A549 (cell line): ENCODE measurements at regions not wholly inside any gene's neighbourhood (a gene's known extent, or its start where the extent isn't known, plus 50 kb on each side); places are given as distances from the start of the nearest gene placed in this dataset.

Experiments used
- ATAC-seq, 2 experiments: fragments of 200-7000 bp in 1 of 2; fragments of >200 bp in 1 of 2; cut with Nextera tagmentation in 1 of 2; cut with Tn5 transposase in 1 of 2; 3 replicates each; pipeline versions ENCODE4 v1.8.0 to v1.9.1; 2018 to 2020; ENCODE audit warnings: mild to moderate bottlenecking in 1 of 2, moderate library complexity in 1 of 2
- CTCF ChIA-PET: fragments of 300-600 bp; sonication (Branson Sonifier 250); formaldehyde crosslinking; extraction: SDS; loops from one replicate; lab custom pipeline; 2021; ENCODE audit warnings: antibody characterized with exemption, inconsistent platforms; lab: Yijun Ruan, JAX
- POLR2A ChIA-PET: fragments of 350-600 bp; formaldehyde crosslinking; extraction: SDS; loops from one replicate; lab custom pipeline; 2021; ENCODE audit warnings: antibody characterized with exemption, inconsistent platforms; lab: Yijun Ruan, JAX
- DNase-seq, 2 experiments: peaks; one replicate each; pipeline versions ENCODE4 v3.0.0 to v3.0.0-alpha.2; 2011 to 2016; ENCODE audit warnings: low read depth in 1 of 2, low spot score in 1 of 2
- FAIRE-seq: peaks from 2 replicates; lab custom pipeline; 2011; peaks lifted over from hg19 to GRCh38; lab: Jason Lieb, UNC
- H3K27ac ChIP-seq, 2 experiments: fragments of >200 bp; sonication (Bioruptor Twin); formaldehyde crosslinking; 3 replicates each; pipeline ENCODE4 v1.5.1; 2016 to 2017
- H3K4me1 ChIP-seq: fragments of >200 bp; sonication (Bioruptor Twin); formaldehyde crosslinking; 3 replicates; pipeline ENCODE4 v1.6.1; 2016
- H3K4me2 ChIP-seq: fragments of >200 bp; sonication (Bioruptor Twin); formaldehyde crosslinking; 3 replicates; pipeline ENCODE4 v1.6.1; 2016
- H3K4me3 ChIP-seq: fragments of >200 bp; sonication (Bioruptor Twin); formaldehyde crosslinking; 3 replicates; pipeline ENCODE4 v1.5.1; 2016
- H3K9me3 ChIP-seq: fragments of >200 bp; sonication (Bioruptor Twin); formaldehyde crosslinking; 3 replicates; pipeline ENCODE4 v1.6.1; 2016
- BHLHE40 ChIP-seq: IDR thresholded peaks from 2 replicates; pipeline ENCODE4 v1.6.1; 2012; ENCODE audit warnings: low read depth, low read length, inconsistent platforms
- CBX2 ChIP-seq: fragments of 200-600 bp; sonication (generic); IDR thresholded peaks from 2 replicates; pipeline ENCODE4 v1.6.1; 2016; ENCODE audit warnings: low read depth, mild to moderate bottlenecking, borderline replicate concordance
- FOSB ChIP-seq: fragments of 250-450 bp; sonication (Bioruptor Pico); IDR thresholded peaks from 2 replicates; pipeline ENCODE4 v1.5.0; 2020; ENCODE audit warnings: mild to moderate bottlenecking, moderate library complexity
- FOSL2 ChIP-seq, 2 experiments: fragments of 450-650 bp in 1 of 2; fragments of >200 bp in 1 of 2; sonication (Bioruptor Twin) in 1 of 2; formaldehyde crosslinking; IDR thresholded peaks; 2 replicates each; pipeline versions ENCODE4 v1.5.0 to v1.6.1; 2016 to 2020; ENCODE audit warnings: mild to moderate bottlenecking in 1 of 2, moderate library complexity in 1 of 2
- HOXB5 ChIP-seq: fragments of 250-450 bp; sonication (Bioruptor Pico); IDR thresholded peaks from 2 replicates; pipeline ENCODE4 v1.5.0; 2020; ENCODE audit warnings: mild to moderate bottlenecking, moderate library complexity
- JUN ChIP-seq, 2 experiments: fragments of >200 bp; sonication (Bioruptor Twin); formaldehyde crosslinking; IDR thresholded peaks; 2 replicates in 1 of 2; 3 replicates in 1 of 2; pipeline ENCODE4 v1.6.1; 2016 to 2017
- KDM1A ChIP-seq: fragments of 200-600 bp; sonication (generic); IDR thresholded peaks from 2 replicates; pipeline ENCODE4 v1.6.1; 2016; ENCODE audit warnings: low read depth, mild to moderate bottlenecking
- KDM5A ChIP-seq: fragments of 200-600 bp; sonication (generic); IDR thresholded peaks from 2 replicates; pipeline ENCODE4 v1.6.1; 2016; ENCODE audit warnings: antibody characterized with exemption, mild to moderate bottlenecking
- MAFK ChIP-seq: fragments of 450-650 bp; IDR thresholded peaks from 2 replicates; pipeline ENCODE4 v1.6.1; 2014; ENCODE audit not compliant: partially characterized antibody
- MAZ ChIP-seq: fragments of 150-350 bp; IDR thresholded peaks from 2 replicates; pipeline ENCODE4 v1.6.1; 2014; ENCODE audit warnings: antibody characterized with exemption, low read depth, low read length, borderline replicate concordance
- MYC ChIP-seq: IDR thresholded peaks from 2 replicates; pipeline ENCODE4 v1.6.1; 2012; ENCODE audit warnings: mild to moderate bottlenecking, inconsistent platforms, low read length, improper control_type of control experiment, borderline replicate concordance
- NFE2L2 ChIP-seq: fragments of 150-350 bp; conservative IDR thresholded peaks from 2 replicates; pipeline ENCODE4 v1.6.1; 2014; ENCODE audit warnings: low read length
- RAD21 ChIP-seq, 2 experiments: fragments of >200 bp in 1 of 2; sonication (Bioruptor Twin) in 1 of 2; formaldehyde crosslinking in 1 of 2; IDR thresholded peaks in 1 of 2; conservative IDR thresholded peaks in 1 of 2; 2 replicates in 1 of 2; 3 replicates in 1 of 2; pipeline ENCODE4 v1.6.1; 2012 to 2018; ENCODE audit warnings: inconsistent platforms in 1 of 2
- RARB ChIP-seq: fragments of 250-450 bp; sonication (Bioruptor Pico); IDR thresholded peaks from 2 replicates; pipeline ENCODE4 v1.8.0; 2021; ENCODE audit warnings: mild to moderate bottlenecking, moderate library complexity
- RCOR1 ChIP-seq: fragments of 150-350 bp; IDR thresholded peaks from 2 replicates; pipeline ENCODE4 v1.6.1; 2014; ENCODE audit warnings: antibody characterized with exemption, low read length, low read depth
- RFX5 ChIP-seq: fragments of 450-650 bp; IDR thresholded peaks from 2 replicates; pipeline ENCODE4 v1.7.1; 2014; ENCODE audit warnings: antibody characterized with exemption, mild to moderate bottlenecking, moderate library complexity
- SMC3 ChIP-seq: fragments of >200 bp; sonication (Bioruptor Twin); formaldehyde crosslinking; IDR thresholded peaks from 3 replicates; pipeline ENCODE4 v1.6.1; 2018; ENCODE audit warnings: inconsistent platforms
- SREBF2 ChIP-seq: fragments of 450-650 bp; IDR thresholded peaks from 2 replicates; pipeline ENCODE4 v1.6.1; 2014; ENCODE audit warnings: mild to moderate bottlenecking, moderate library complexity
- TFCP2L1 ChIP-seq: fragments of 250-450 bp; sonication (Bioruptor Pico); IDR thresholded peaks from 2 replicates; pipeline ENCODE4 v1.5.0; 2021; ENCODE audit warnings: mild to moderate bottlenecking
- TP53 ChIP-seq: fragments of 250-450 bp; sonication (Bioruptor Pico); IDR thresholded peaks from 2 replicates; pipeline ENCODE4 v1.5.0; 2021; ENCODE audit warnings: mild to moderate bottlenecking, moderate library complexity
- ZC3H11A ChIP-seq: fragments of 450-650 bp; IDR thresholded peaks from 2 replicates; pipeline ENCODE4 v1.6.1; 2014; ENCODE audit warnings: antibody characterized with exemption, mild to moderate bottlenecking
- ZSCAN20 ChIP-seq: fragments of 250-450 bp; sonication (Bioruptor Pico); IDR thresholded peaks from 2 replicates; pipeline ENCODE4 v1.8.0; 2022; ENCODE audit warnings: mild to moderate bottlenecking, moderate library complexity
- WGBS: methylation state at CpG from one replicate; pipeline ENCODE4 v1.1.6; 2017; ENCODE audit errors: missing lambda C conversion rate; 5-methylcytosine and 5-hydroxymethylcytosine counted together
- TF ChIP-seq, protein P1 (sequence below): fragments of >200 bp; sonication (Bioruptor Twin); formaldehyde crosslinking; IDR thresholded peaks from 3 replicates; pipeline ENCODE4 v1.6.1; 2016
- TF ChIP-seq, protein P2 (sequence below): fragments of 450-650 bp; IDR thresholded peaks from 2 replicates; pipeline ENCODE4 v1.6.1; 2014; ENCODE audit warnings: antibody characterized with exemption
- TF ChIP-seq, protein P3 (sequence below): fragments of 150-350 bp; IDR thresholded peaks from 2 replicates; pipeline ENCODE4 v1.6.1; 2014; ENCODE audit warnings: low read depth, mild to moderate bottlenecking, low read length
- TF ChIP-seq, protein P4 (sequence below): IDR thresholded peaks from 2 replicates; pipeline ENCODE4 v1.6.1; 2012
- TF ChIP-seq, protein P5 (sequence below): fragments of 250-450 bp; sonication (Bioruptor Pico); IDR thresholded peaks from 2 replicates; pipeline ENCODE4 v1.5.0; 2020; ENCODE audit warnings: low read depth, mild to moderate bottlenecking, moderate library complexity
- TF ChIP-seq, protein P6 (sequence below): fragments of >200 bp; sonication (Bioruptor Twin); formaldehyde crosslinking; IDR thresholded peaks from 2 replicates; pipeline ENCODE4 v1.6.1; 2016
- TF ChIP-seq, protein P7 (sequence below): IDR thresholded peaks from 2 replicates; pipeline ENCODE4 v1.6.1; 2012; ENCODE audit warnings: low read depth, borderline replicate concordance

DNA sequence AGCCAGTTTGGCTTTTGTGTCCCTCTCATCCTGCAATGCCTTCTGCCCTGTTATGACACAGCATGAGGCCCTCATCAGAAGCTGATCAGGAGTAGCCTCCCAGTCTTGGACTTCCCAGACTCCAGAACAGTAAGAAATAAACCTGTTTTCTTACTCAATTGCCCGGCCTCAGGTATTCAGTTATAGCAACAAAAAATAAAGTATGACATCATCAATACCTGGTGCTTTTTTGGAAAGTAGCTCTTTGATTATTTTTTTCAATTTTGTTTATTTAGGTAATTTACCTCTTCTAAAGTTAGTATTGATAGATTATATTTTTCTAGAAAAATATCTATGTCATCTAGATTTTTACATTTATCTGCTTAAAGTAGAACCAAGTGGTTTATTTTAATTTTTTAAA lies 112.8 kb upstream of the CES5A start:
- TF ChIP-seq NFE2L2, result no peak
- TF ChIP-seq ZC3H11A, result no peak
- TF ChIP-seq MYC, result no peak
- no peak for TF ChIP-seq MAZ
- TF ChIP-seq CBX2, result no peak
- no peak for TF ChIP-seq RAD21 (conservative IDR thresholded peaks at IDR 0.05 in 1 of 2, IDR thresholded peaks at IDR 0.05 in 1 of 2)
- no peak for TF ChIP-seq RARB (CRISPR knock-in tag)
- TF ChIP-seq FOSB (CRISPR knock-in tag), result no peak
- TF ChIP-seq RFX5, result no peak
- no peak for TF ChIP-seq SMC3
- no peak for TF ChIP-seq RCOR1
- TF ChIP-seq KDM5A, result no peak
- TF ChIP-seq, protein P1, sequence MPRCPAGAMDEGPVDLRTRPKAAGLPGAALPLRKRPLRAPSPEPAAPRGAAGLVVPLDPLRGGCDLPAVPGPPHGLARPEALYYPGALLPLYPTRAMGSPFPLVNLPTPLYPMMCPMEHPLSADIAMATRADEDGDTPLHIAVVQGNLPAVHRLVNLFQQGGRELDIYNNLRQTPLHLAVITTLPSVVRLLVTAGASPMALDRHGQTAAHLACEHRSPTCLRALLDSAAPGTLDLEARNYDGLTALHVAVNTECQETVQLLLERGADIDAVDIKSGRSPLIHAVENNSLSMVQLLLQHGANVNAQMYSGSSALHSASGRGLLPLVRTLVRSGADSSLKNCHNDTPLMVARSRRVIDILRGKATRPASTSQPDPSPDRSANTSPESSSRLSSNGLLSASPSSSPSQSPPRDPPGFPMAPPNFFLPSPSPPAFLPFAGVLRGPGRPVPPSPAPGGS, result no peak
- TF ChIP-seq, protein P2, sequence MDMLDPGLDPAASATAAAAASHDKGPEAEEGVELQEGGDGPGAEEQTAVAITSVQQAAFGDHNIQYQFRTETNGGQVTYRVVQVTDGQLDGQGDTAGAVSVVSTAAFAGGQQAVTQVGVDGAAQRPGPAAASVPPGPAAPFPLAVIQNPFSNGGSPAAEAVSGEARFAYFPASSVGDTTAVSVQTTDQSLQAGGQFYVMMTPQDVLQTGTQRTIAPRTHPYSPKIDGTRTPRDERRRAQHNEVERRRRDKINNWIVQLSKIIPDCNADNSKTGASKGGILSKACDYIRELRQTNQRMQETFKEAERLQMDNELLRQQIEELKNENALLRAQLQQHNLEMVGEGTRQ, result no peak
- FAIRE-seq, result no peak
- POLR2A ChIA-PET, result no interaction called here

DNA sequence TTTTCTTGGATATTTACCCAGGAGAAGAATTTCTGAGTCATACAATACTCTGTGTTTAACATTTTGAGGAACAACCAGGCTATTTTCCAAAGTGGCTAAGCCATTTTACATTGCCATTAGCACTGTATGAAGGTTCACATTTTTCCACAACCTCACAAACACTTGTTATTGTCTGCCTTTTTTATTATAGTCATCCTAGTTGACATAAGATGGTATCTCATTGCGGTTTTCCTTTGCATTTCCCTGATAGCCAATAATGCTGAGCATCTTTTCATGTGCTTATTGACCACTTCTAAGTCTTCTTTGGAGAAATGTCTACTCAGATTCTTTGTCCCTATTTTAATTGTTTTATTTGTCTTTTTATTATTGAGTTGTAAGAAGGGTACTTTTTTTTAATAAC lies 107.4 kb upstream of the CES5A start:
- ATAC-seq, result no peak
- no peaks in the 10 kb centered on the region for H3K9me3 ChIP-seq
- no peak for DNase-seq
- ChIA-PET POLR2A (no interaction called here), CTCF (no interaction called here)
- WGBS, result 0% methylated on average over 1 of the region's 1 CpG
- TF ChIP-seq BHLHE40, result no peak
- TF ChIP-seq, protein P3, sequence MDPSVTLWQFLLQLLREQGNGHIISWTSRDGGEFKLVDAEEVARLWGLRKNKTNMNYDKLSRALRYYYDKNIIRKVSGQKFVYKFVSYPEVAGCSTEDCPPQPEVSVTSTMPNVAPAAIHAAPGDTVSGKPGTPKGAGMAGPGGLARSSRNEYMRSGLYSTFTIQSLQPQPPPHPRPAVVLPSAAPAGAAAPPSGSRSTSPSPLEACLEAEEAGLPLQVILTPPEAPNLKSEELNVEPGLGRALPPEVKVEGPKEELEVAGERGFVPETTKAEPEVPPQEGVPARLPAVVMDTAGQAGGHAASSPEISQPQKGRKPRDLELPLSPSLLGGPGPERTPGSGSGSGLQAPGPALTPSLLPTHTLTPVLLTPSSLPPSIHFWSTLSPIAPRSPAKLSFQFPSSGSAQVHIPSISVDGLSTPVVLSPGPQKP, result no peak
- TF ChIP-seq HOXB5 (CRISPR knock-in tag), result no peak
- TF ChIP-seq RCOR1, result no peak
- no peak for TF ChIP-seq ZC3H11A
- TF ChIP-seq MAFK, result no peak
- TF ChIP-seq, protein P4, sequence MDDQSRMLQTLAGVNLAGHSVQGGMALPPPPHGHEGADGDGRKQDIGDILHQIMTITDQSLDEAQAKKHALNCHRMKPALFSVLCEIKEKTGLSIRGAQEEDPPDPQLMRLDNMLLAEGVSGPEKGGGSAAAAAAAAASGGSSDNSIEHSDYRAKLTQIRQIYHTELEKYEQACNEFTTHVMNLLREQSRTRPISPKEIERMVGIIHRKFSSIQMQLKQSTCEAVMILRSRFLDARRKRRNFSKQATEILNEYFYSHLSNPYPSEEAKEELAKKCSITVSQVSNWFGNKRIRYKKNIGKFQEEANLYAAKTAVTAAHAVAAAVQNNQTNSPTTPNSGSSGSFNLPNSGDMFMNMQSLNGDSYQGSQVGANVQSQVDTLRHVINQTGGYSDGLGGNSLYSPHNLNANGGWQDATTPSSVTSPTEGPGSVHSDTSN, result no peak
- TF ChIP-seq, protein P5, sequence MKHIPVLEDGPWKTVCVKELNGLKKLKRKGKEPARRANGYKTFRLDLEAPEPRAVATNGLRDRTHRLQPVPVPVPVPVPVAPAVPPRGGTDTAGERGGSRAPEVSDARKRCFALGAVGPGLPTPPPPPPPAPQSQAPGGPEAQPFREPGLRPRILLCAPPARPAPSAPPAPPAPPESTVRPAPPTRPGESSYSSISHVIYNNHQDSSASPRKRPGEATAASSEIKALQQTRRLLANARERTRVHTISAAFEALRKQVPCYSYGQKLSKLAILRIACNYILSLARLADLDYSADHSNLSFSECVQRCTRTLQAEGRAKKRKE, result no peak
- no peak for TF ChIP-seq FOSL2 (IDR thresholded peaks at IDR 0.05)
- TF ChIP-seq FOSL2 (CRISPR knock-in tag; IDR thresholded peaks at IDR 0.05), result no peak
- no peak for TF ChIP-seq TP53 (CRISPR knock-in tag)
- TF ChIP-seq, protein P6, sequence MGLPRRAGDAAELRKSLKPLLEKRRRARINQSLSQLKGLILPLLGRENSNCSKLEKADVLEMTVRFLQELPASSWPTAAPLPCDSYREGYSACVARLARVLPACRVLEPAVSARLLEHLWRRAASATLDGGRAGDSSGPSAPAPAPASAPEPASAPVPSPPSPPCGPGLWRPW, result no peak
- no peak for TF ChIP-seq SREBF2
- no peak for TF ChIP-seq SMC3
- TF ChIP-seq, protein P7, sequence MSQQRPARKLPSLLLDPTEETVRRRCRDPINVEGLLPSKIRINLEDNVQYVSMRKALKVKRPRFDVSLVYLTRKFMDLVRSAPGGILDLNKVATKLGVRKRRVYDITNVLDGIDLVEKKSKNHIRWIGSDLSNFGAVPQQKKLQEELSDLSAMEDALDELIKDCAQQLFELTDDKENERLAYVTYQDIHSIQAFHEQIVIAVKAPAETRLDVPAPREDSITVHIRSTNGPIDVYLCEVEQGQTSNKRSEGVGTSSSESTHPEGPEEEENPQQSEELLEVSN, result no peak
- TF ChIP-seq ZSCAN20 (CRISPR knock-in tag), result no peak
- TF ChIP-seq NFE2L2, result no peak
- TF ChIP-seq TFCP2L1 (CRISPR knock-in tag), result no peak
- no peak for TF ChIP-seq JUN (IDR thresholded peaks at IDR 0.05)
- no peak for TF ChIP-seq KDM1A
- no peak overlapping the region for H3K4me2 ChIP-seq
- H3K4me1 ChIP-seq, result no peaks in the 10 kb centered on the region
- FAIRE-seq, result no peak
- no peak overlapping the region for H3K4me3 ChIP-seq
- H3K27ac ChIP-seq, result no peak overlapping the region

More for the DNA sequence above, 112.8 kb upstream of the CES5A start:
- CTCF ChIA-PET, result no interaction called here
- H3K9me3 ChIP-seq, result no peaks in the 10 kb centered on the region
- DNase-seq, result no peak
- no peak overlapping the region for H3K4me2 ChIP-seq
- ATAC-seq, result no peak
- no peaks in the 10 kb centered on the region for H3K4me1 ChIP-seq
- 28% methylated on average over 1 of the region's 1 CpG for WGBS
- H3K4me3 ChIP-seq, result no peak overlapping the region
- H3K27ac ChIP-seq, result no peak overlapping the region
